ENCODE measurements at regions not wholly inside any gene's neighbourhood (a gene's known extent, or its start where the extent isn't known, plus 50 kb on each side); places are given as distances from the start of the nearest gene placed in this dataset.

DNA sequence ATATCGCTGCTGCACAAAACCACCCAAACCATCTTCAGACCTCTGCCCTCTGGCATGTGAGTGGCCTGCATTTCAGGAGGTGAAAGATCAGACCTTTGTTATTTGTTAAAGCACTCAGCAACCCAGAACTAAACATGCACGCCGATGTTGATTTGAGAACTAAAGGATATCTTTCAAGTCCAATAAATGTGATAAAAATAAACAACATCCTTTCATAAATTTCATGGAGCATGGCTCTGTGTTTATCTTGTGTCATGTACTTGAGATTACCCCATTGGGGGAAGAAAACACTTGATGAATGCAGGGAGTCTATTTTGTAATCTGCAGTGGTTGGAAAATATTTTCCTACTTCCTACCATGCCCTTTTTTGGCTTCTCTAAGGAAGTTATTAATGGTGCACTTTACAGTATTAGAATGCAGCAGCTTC lies 70.8 kb upstream of the GATA6 start:
- TF ChIP-seq, protein P1, sequence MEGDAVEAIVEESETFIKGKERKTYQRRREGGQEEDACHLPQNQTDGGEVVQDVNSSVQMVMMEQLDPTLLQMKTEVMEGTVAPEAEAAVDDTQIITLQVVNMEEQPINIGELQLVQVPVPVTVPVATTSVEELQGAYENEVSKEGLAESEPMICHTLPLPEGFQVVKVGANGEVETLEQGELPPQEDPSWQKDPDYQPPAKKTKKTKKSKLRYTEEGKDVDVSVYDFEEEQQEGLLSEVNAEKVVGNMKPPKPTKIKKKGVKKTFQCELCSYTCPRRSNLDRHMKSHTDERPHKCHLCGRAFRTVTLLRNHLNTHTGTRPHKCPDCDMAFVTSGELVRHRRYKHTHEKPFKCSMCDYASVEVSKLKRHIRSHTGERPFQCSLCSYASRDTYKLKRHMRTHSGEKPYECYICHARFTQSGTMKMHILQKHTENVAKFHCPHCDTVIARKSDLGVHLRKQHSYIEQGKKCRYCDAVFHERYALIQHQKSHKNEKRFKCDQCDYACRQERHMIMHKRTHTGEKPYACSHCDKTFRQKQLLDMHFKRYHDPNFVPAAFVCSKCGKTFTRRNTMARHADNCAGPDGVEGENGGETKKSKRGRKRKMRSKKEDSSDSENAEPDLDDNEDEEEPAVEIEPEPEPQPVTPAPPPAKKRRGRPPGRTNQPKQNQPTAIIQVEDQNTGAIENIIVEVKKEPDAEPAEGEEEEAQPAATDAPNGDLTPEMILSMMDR (IDR thresholded peaks at IDR 0.05), result no peak
- TF ChIP-seq EP300 (IDR thresholded peaks at IDR 0.05), result no peak

Measured in stomach (tissue), 4 donors.